SK-N-DZ (cell line): ENCODE measurements at regions not wholly inside any gene's neighbourhood (a gene's known extent, or its start where the extent isn't known, plus 50 kb on each side); places are given as distances from the start of the nearest gene placed in this dataset.

Experiments used
- DNase-seq: peaks from one replicate; pipeline ENCODE4 v3.0.0-alpha.2; 2015; ENCODE audit warnings: low spot score

DNA sequence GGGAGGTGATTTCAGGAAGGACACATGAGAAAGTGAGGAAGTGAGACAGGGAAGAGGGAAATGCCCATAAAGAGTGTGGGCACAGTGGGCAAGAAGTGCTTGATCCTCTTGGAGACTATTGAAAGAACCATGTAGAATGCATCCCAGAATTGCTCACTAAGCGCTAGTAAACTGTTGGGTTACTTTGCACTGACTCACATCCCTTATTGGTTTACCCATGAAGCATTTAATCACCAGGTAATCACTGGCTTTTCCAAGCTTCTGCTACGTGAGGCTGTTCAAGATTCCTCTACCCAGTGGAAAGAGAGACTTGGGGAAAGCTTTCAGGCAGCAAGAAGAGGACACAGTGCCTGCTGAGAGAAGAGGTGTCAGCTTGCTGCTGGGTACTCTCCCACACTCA lies 410.0 kb upstream of the JAG1 start:
- DNase-seq: no peak

- DNase-seq: no peak
Observed at GRCh38 chr20:11084508-11084907, 410.7 kb upstream of the JAG1 start.

DNA sequence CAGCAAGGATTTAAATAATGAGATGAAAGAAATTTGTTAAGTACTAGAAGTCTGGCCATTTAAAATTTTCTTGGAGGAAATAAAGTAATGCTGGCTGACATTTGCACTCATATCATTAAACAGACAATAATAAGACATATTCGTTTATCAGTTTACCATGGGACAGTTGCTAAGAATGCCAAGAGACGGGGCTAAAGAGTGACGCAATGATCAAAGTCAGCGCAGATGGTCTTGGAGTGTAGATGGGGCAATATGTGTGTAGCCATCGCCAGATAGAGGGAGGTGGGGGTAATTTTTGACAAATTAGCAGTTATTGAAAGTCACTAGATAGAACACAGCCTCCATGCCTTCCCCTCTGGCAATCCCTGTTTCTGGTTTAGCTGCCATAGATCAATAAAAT lies 413.2 kb upstream of the JAG1 start:
- DNase-seq: no peak

DNA sequence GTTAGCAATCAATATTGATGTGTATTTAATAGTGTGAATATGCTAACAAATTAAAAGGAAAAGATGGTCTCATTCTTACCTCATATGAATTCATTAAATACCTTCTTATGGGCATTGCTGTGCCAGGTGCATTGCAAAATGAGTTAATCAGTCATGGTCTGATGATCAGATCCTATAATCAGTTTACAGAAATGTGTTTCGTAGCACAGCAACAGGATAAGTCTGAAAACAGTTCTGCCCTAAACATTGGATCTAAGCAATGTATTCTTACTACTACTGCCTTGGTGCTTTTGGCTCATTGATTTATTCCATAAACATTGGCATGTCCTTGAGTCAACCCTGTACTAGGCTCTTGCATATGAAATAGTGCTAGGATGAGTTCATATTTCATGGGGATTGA lies 417.0 kb upstream of the JAG1 start:
- peak; percentile 50 for DNase-seq

DNA sequence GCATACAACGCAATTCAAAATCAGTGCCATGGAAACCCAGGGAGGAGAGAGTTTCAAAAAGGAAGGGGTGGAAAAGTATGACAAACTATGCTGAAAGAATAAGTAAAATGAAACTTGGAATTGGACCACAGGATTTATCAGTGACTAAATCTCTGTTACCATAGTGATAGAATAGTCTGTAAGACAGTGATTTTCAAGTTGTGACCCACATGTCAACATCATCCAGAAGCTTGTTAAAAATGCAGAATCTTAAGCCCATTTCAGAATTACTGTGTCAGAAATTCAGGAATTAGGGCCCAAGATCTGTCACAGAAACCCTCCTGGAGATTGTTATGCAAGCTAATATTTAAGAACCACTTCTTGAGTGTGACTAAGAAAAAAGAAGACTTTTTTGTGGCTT lies 417.7 kb upstream of the JAG1 start:
- DNase-seq: no peak

DNA sequence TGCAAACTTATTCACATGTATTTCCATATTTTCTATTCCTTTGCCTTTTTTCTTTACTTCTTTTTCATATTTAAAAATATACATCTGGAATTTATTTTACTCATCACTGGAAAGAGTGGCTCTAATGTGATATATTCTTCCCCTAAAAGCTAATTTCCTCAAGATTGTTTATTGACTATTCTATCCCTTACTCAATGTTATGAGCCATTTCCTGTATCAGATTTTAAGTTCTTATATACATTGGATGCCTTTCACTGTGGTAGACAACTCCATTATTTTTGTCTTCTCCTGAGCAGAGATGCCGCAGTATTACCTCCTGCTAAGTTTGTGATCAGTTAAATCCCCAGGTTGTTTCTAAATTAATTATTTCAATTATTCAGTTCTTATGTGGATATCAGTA lies 418.4 kb upstream of the JAG1 start:
- no peak for DNase-seq

GRCh38 chr20:11094196-11094595 lies 420.4 kb upstream of the JAG1 start:
- DNase-seq: no peak

DNA sequence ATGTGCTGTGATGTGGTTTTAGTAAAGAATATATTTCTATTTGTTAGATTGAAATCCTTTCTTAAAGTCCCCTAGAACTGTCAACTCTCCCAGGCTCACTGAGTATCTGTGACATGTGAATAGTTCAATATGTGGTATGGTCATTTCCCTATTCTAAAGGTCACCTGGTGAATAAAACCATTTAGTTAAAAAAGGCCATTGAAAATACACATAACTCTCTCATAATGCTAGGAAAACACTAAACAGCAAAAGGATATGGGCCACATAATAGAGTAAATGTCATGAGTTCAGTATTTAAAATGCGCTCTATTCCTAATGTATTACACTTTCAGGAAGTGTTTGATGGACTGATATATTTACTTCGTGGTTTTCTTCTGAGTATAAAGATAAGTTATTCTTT lies 420.9 kb upstream of the JAG1 start:
- DNase-seq: no peak

DNA sequence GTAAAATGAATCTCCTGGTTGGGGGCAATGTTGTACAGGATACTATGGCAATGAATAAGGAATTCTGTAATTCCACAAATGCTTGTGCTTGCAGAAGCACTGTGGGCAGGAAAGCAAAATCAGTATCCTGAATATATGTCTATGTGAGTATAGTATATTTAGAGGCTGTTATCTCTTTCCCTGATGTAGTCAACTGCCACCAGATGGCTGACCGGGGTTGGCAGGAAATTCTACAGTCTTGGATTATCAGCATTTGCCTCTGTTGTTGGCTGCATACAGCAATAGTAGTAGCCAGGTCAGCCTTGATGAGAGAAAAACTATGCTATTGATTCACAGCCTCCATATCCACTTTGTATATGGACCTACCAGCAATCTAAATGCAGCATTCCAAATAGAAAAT lies 425.1 kb upstream of the JAG1 start:
- no peak for DNase-seq

GRCh38 chr20:11101243-11101642 lies 427.4 kb upstream of the JAG1 start:
- no peak for DNase-seq

DNA sequence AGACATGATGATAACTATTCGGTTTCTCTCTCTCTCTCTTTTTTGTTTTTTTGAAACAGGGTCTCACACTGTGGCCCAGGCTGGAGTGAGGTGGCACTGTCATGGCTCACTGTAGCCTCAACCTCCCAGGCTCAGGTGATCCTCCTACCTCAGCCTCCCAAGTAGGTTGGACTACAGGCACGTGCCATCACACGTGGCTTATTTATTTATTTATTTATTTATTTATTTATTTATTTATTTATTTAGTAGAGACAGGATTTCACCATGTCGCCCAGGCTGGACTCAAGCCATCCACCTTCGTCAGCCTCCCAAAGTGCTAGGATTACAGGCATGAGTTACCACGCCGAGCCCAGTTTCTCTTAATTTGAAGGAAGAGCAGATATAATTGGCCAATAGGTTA lies 427.9 kb upstream of the JAG1 start:
- no peak for DNase-seq

- DNase-seq: no peak
Observed at GRCh38 chr20:11103866-11104265, 430.1 kb upstream of the JAG1 start.

DNA sequence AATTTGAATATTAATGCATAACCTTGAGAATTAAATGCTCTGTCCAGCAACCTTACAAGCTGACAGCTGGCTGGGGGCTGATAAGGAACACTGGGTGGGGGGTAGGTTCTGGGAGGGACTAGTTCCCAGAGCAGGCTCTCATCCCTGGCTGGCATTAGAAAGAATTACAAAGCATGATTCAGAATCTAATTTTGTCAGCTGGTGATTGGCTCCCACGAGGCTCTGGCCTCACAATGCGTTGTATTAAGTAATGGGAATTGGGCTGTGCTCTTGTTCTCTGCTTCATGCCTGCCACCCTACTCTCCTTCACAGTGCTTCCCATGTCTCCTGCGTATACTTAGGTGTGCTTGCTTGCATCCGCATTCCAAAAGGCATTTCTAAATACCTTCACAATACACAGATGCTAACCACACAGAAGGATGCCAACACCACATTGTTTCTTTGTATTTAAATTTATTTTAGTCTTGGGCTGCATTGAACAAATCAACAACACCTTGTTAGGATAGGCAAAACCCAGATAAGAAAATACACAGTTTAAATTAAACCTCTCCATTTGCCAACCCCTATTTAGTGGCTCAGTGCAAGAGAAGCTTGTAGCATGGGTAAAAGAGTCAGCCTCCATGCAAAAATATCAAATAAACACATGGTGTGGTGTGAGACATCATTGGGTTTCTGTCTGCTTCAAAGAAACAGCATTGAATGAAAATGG lies 434.5 kb upstream of the JAG1 start:
- DNase-seq: peak; percentile 7

GRCh38 chr20:11110535-11110934 lies 436.7 kb upstream of the JAG1 start:
- no peak for DNase-seq

DNA sequence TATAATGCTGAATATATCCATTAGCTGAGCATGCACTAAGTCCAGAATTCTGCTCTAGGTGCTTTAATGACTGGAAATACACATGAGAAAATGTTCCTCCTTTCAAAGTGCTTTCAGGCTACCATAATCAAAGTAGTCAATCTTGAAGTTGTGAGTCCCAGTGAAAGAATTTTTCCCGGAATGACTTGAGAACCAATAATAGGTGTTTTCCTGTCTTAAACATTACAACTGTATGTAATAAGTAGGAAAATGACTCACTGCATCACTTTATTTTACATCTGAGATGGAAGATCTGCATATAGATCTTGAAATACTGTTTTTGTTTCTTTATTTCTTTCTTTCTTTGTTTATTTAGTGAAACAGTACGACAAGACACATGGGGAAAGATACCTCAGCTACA lies 437.4 kb upstream of the JAG1 start:
- no peak for DNase-seq

DNA sequence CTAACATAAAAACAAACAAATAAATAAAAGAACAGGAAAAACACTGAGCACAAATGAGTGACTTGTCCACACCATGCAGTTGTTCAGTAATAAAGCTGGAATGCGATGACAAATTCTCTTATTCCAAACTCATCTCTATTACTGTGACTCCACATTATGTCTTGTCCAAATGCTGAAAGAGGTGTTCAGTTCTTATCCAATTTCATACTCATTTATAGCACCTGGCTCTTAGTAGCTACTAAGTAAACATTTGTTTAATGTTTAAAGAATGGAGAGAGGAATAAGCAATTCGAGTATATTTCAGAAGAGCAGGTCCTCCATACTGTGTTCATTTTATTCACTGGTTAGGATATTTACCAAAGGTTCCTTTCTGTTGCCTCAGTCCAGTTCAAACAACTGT lies 439.0 kb upstream of the JAG1 start:
- DNase-seq: no peak

DNA sequence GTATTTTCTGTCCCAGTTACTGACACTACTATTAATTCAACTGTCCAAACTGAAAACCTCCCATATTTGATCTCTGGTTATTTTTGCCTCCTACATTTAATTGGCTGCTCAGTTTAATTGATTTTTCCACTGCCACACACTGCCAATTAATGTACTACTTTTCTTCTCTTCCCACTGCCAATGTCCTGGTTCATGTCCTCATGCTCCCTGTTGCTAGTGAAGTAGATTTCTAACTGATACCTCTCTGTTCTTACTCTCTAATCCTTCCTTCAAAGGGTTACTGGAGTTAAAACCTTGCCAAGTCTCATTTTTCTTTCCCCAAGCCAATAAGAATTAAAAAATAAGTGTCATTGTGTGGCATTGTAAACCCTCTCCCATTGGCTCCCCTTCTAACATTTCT lies 440.6 kb upstream of the JAG1 start:
- DNase-seq: no peak

DNA sequence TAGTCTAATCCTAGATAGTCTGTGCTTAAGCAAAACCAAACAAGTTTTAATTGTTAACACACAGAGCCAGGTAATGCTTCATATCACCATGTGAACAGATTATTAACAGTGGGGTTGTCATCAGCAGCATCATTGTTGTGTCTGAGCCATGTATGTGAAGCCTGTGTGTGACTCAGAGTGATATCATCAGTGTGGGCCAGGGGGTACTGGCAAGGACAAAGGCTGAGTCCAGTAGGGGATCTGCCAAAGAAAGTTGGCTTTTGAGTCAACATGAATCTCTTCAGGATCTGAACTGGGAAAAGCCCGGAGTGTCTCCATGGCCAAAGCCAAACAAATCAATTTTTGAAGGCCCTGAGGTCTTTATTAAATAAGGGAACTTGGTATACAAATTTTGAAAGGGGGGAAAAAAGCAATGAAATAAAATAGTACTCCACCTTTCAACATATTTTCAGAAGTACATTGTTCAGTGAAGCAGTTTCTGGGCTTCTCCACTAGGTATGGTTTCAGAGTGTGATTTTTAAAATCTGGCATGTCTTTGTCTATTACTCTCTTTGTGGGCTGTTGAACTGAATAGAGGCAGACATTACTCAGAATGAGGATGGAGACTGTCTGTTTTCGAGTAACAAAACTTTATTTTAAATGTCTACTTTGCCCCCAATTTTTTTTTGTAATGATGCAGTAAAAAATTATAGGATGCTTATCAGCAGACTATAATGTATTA lies 444.2 kb upstream of the JAG1 start:
- DNase-seq: no peak

GRCh38 chr20:11118802-11119380 lies 445.1 kb upstream of the JAG1 start:
- DNase-seq: no peak

- DNase-seq: no peak
Observed at GRCh38 chr20:11119573-11119972, 445.8 kb upstream of the JAG1 start.

- no peak for DNase-seq
Observed at GRCh38 chr20:11120431-11120830, 446.6 kb upstream of the JAG1 start.

DNA sequence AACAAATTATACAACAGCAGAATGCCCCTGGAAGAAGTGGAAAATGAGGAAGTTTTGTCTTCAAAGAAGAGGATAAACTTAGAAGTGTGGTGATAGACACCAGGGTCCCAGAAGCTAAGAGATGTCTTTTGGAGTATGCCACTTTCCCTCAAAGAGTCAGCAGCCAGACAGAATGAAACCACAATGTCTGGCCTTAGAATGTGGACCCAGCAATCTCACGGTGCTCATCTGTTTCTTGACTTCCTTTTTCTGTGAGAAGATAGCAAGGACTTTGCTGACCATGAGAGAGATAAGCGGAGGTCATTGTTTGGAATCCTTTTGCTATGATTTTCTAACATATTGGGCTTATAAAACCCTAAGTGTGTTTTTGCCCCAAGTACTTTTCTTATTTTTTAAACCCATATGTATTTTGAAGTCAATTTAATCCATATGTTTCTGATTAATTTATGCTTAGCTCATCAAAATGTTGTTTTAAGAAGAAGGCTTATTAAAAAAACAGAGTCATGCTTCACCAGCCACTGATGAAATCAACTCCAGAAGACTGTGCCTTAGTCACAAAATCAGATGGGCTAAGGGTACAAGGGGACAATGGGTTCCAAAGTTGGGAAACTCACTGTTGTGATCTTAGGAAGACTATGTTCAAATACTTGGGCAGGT lies 451.2 kb upstream of the JAG1 start:
- DNase-seq: no peak
